ENCODE measurements at regions not wholly inside any gene's neighbourhood (a gene's known extent, or its start where the extent isn't known, plus 50 kb on each side); places are given as distances from the start of the nearest gene placed in this dataset.

- Histone ChIP-seq H3K4me3 (ENCODE audit: low read length) (no peak overlapping the region), H4K20me1 (ENCODE audit: insufficient read depth, low read length) (no peaks in the 10 kb centered on the region), H3K9me3 (replicated peaks; ENCODE audit: insufficient read depth, low read length) (no peaks in the 10 kb centered on the region), H3K27ac (ENCODE audit: low read length) (no peak overlapping the region), H3K4me2 (ENCODE audit: low read depth, low read length) (no peak overlapping the region), H3K36me3 (replicated peaks; ENCODE audit: insufficient read depth, low read length) (no peaks in the 10 kb centered on the region), H2AFZ (ENCODE audit: low read length) (no peak overlapping the region), H3K9me2 (replicated peaks; ENCODE audit: insufficient read depth, low read length) (no peaks in the 10 kb centered on the region), H3K27me3 (replicated peaks; ENCODE audit: insufficient read depth, low read length) (no peaks in the 10 kb centered on the region), H3K79me2 (ENCODE audit: low read length) (no peaks in the 10 kb centered on the region), H3K9ac (ENCODE audit: low read length) (no peak overlapping the region), H3F3A (ENCODE audit: insufficient read depth, low read length) (no peaks in the 10 kb centered on the region), H3K4me1 (ENCODE audit: low read length) (no peaks in the 10 kb centered on the region)
- TF ChIP-seq EZH2phosphoT487 (IDR thresholded peaks at IDR 0.05; ENCODE audit: low read length) (no peak), CTCF (IDR thresholded peaks at IDR 0.05; ENCODE audit: low read length) (no peak), EZH2 (optimal IDR thresholded peaks at IDR 0.05; ENCODE audit: low read depth, low read length) (no peak)
- DNase-seq, result no peak
Measured at GRCh38 chr1:79845936-79846335, 839.4 kb upstream of the ADGRL4 start.

DNA sequence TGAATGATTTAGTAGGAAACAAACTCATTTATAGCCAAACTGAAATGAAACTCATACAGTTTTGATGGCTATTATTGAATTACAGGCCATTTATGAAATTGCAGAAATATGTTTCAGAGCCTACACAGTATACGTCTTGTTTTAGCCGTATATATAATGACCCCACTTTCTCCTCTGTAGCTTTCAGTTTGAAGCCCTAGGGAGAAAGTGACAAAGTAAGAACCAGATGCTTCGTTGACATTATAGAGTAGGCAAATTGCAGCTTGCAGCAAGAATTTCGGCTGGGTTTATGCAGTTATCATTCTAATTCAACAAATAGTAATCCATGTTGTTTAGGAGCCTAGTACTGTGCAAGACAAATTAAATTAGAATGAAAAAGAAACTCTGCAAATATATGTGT, 836.3 kb upstream of the ADGRL4 start:
- H3K4me2 ChIP-seq (ENCODE audit: low read depth, low read length), result no peak overlapping the region
- DNase-seq, result no peak
- no peaks in the 10 kb centered on the region for H3K4me1 ChIP-seq (ENCODE audit: low read length)
- no peaks in the 10 kb centered on the region for H3K36me3 ChIP-seq (replicated peaks; ENCODE audit: insufficient read depth, low read length)
- no peak overlapping the region for H3K4me3 ChIP-seq (ENCODE audit: low read length)
- no peak overlapping the region for H2AFZ ChIP-seq (ENCODE audit: low read length)
- H3F3A ChIP-seq (ENCODE audit: insufficient read depth, low read length), result no peaks in the 10 kb centered on the region
- no peak overlapping the region for H3K9ac ChIP-seq (ENCODE audit: low read length)
- H4K20me1 ChIP-seq (ENCODE audit: insufficient read depth, low read length), result no peaks in the 10 kb centered on the region
- no peaks in the 10 kb centered on the region for H3K9me3 ChIP-seq (replicated peaks; ENCODE audit: insufficient read depth, low read length)
- H3K9me2 ChIP-seq (replicated peaks; ENCODE audit: insufficient read depth, low read length), result no peaks in the 10 kb centered on the region
- no peaks in the 10 kb centered on the region for H3K27me3 ChIP-seq (replicated peaks; ENCODE audit: insufficient read depth, low read length)
- TF ChIP-seq EZH2 (optimal IDR thresholded peaks at IDR 0.05; ENCODE audit: low read depth, low read length) (no peak), EZH2phosphoT487 (IDR thresholded peaks at IDR 0.05; ENCODE audit: low read length) (no peak), CTCF (IDR thresholded peaks at IDR 0.05; ENCODE audit: low read length) (no peak)
- no peak overlapping the region for H3K27ac ChIP-seq (ENCODE audit: low read length)
- H3K79me2 ChIP-seq (ENCODE audit: low read length), result no peaks in the 10 kb centered on the region

DNA sequence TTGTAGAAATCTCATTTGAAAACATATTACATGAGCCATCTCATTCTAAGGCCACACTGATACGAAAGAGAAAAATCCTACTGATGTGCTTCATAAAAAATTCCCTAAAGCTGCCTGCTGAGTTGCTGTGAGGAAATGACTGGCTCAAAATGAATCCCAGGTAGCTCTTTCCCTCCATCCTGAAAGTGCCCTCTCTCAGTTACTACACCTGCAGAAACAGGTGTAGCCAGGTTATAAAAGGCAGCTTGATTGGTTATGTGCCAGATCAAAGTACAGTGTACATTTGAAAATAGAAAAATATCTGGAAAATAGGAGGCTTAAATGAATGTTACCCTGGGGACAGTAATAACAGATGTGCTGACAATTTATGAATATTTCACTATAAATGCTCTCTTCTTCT, 833.4 kb upstream of the ADGRL4 start:
- Histone ChIP-seq H2AFZ (ENCODE audit: low read length) (no peak overlapping the region), H3K4me3 (ENCODE audit: low read length) (no peak overlapping the region), H4K20me1 (ENCODE audit: insufficient read depth, low read length) (no peaks in the 10 kb centered on the region), H3K9ac (ENCODE audit: low read length) (no peak overlapping the region), H3K27ac (ENCODE audit: low read length) (no peak overlapping the region), H3K27me3 (replicated peaks; ENCODE audit: insufficient read depth, low read length) (no peaks in the 10 kb centered on the region), H3K4me2 (ENCODE audit: low read depth, low read length) (no peak overlapping the region), H3K4me1 (ENCODE audit: low read length) (no peaks in the 10 kb centered on the region), H3K9me2 (replicated peaks; ENCODE audit: insufficient read depth, low read length) (no peaks in the 10 kb centered on the region), H3K9me3 (replicated peaks; ENCODE audit: insufficient read depth, low read length) (no peaks in the 10 kb centered on the region), H3K79me2 (ENCODE audit: low read length) (no peaks in the 10 kb centered on the region), H3K36me3 (replicated peaks; ENCODE audit: insufficient read depth, low read length) (no peaks in the 10 kb centered on the region), H3F3A (ENCODE audit: insufficient read depth, low read length) (no peaks in the 10 kb centered on the region)
- no peak for DNase-seq
- TF ChIP-seq CTCF (IDR thresholded peaks at IDR 0.05; ENCODE audit: low read length) (no peak), EZH2phosphoT487 (IDR thresholded peaks at IDR 0.05; ENCODE audit: low read length) (no peak), EZH2 (optimal IDR thresholded peaks at IDR 0.05; ENCODE audit: low read depth, low read length) (no peak)

All from MM.1S (cell line).